GM18868 (cell line): ENCODE measurements at regions not wholly inside any gene's neighbourhood (a gene's known extent, or its start where the extent isn't known, plus 50 kb on each side); places are given as distances from the start of the nearest gene placed in this dataset.
"Not testable (repeated sequence)": the region's sequence is repeated elsewhere in the genome, so short reads cannot be mapped to it uniquely, and the experiment has no call there.

Experiments
- ATAC-seq: cut with Tn5 transposase; IDR thresholded peaks from one replicate; pipeline ENCODE4 v1.9.1; 2021; ENCODE audit warnings: mild to moderate bottlenecking, moderate library complexity; ENCODE audit not compliant: unreplicated experiment

- no peak for ATAC-seq
Measured at GRCh38 chr9:117775591-117775990, 71.4 kb downstream of the TLR4 start.

GRCh38 chr9:117777823-117778222, 73.6 kb downstream of the TLR4 start:
- ATAC-seq, result no peak

- no peak for ATAC-seq
Measured at GRCh38 chr9:117779760-117780159, 75.6 kb downstream of the TLR4 start.

- ATAC-seq, result peak; percentile 81
Measured at GRCh38 chr9:117782931-117783788, 79.0 kb downstream of the TLR4 start.

- ATAC-seq, result peak; percentile 69
Measured at GRCh38 chr9:117783828-117784227, 79.6 kb downstream of the TLR4 start.

GRCh38 chr9:117784996-117785395, 80.8 kb downstream of the TLR4 start:
- no peak for ATAC-seq

GRCh38 chr9:117787746-117788145, 83.5 kb downstream of the TLR4 start:
- no peak for ATAC-seq

GRCh38 chr9:117795271-117795670, 91.1 kb downstream of the TLR4 start:
- no peak for ATAC-seq

- no peak for ATAC-seq
Measured at GRCh38 chr9:117796681-117797080, 92.5 kb downstream of the TLR4 start.

GRCh38 chr9:117800389-117800788, 96.2 kb downstream of the TLR4 start:
- no peak for ATAC-seq

GRCh38 chr9:117809751-117810150, 105.5 kb downstream of the TLR4 start:
- ATAC-seq, result no peak

- peak; percentile 94 for ATAC-seq
Measured at GRCh38 chr9:117815315-117815714, 111.1 kb downstream of the TLR4 start.

- peak; percentile 19 for ATAC-seq
Measured at GRCh38 chr9:117815948-117816347, 111.7 kb downstream of the TLR4 start.

GRCh38 chr9:117821954-117822353, 117.8 kb downstream of the TLR4 start:
- no peak for ATAC-seq

GRCh38 chr9:117823576-117823975, 119.4 kb downstream of the TLR4 start:
- no peak for ATAC-seq

GRCh38 chr9:117825609-117826347, 121.6 kb downstream of the TLR4 start:
- ATAC-seq, result peak; percentile 100

- ATAC-seq, result no peak
Measured at GRCh38 chr9:117826837-117827236, 122.6 kb downstream of the TLR4 start.

- no peak for ATAC-seq
Measured at GRCh38 chr9:117827456-117827855, 123.3 kb downstream of the TLR4 start.

GRCh38 chr9:117828466-117828865, 124.3 kb downstream of the TLR4 start:
- ATAC-seq, result no peak

- peak; percentile 97 for ATAC-seq
Measured at GRCh38 chr9:117835798-117836197, 131.6 kb downstream of the TLR4 start.

GRCh38 chr9:117839862-117840261, 135.7 kb downstream of the TLR4 start:
- no peak for ATAC-seq

GRCh38 chr9:117851836-117852461, 147.7 kb downstream of the TLR4 start:
- ATAC-seq, result not testable (repeated sequence)
